ENCODE measurements at regions not wholly inside any gene's neighbourhood (a gene's known extent, or its start where the extent isn't known, plus 50 kb on each side); places are given as distances from the start of the nearest gene placed in this dataset.

DNA sequence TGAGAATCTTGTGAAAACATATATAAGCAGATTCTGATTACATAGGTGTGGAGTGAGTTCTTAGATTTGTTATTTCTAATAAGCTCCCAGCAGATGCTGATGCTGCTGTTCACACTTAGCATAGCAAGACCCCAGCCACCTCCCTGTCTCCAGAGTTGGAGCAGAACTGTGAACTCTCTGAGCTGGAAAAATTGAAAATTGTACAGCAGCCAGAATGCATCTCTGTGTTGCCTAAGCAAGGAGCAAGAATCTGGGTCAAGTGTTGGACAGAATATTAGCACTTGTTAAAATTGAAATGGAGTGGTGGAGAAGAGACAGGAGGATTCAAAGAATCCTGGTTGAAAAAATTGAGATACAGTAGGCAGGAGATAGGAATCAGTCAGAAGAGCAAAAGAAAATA lies 146.6 kb upstream of the FAM47C start:
- TF ChIP-seq, protein P1, sequence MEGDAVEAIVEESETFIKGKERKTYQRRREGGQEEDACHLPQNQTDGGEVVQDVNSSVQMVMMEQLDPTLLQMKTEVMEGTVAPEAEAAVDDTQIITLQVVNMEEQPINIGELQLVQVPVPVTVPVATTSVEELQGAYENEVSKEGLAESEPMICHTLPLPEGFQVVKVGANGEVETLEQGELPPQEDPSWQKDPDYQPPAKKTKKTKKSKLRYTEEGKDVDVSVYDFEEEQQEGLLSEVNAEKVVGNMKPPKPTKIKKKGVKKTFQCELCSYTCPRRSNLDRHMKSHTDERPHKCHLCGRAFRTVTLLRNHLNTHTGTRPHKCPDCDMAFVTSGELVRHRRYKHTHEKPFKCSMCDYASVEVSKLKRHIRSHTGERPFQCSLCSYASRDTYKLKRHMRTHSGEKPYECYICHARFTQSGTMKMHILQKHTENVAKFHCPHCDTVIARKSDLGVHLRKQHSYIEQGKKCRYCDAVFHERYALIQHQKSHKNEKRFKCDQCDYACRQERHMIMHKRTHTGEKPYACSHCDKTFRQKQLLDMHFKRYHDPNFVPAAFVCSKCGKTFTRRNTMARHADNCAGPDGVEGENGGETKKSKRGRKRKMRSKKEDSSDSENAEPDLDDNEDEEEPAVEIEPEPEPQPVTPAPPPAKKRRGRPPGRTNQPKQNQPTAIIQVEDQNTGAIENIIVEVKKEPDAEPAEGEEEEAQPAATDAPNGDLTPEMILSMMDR (conservative IDR thresholded peaks at IDR 0.05) = no peak
- no peak overlapping the region for H3K4me3 Mint-ChIP-seq
- no peaks in the 10 kb centered on the region for H3K27me3 ChIP-seq (ENCODE audit: control insufficient read depth, insufficient read depth, low read length, poor library complexity, severe bottlenecking)

DNA sequence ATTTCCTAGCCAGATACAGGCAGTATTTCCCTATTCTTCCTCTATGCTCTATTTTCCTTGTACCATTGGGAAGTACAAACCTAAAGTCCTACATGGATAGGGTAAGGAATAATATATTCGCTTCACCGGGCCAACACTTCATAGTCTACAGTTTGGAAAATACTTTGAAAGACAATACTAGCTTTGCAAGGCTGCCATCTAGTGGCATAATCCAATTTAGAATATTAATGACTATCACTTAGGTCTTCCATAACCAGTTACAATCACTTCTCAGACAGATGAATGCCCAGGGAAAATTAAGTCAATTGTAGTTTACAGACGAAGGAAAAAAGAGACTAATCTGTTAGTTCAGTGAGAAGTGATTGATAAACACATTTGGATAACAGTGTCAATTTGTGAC lies 141.0 kb upstream of the FAM47C start:
- no peak overlapping the region for H3K9ac ChIP-seq (ENCODE audit: extremely low read depth, low read length, poor library complexity, severe bottlenecking)
- Mint-ChIP-seq H3K9me3 (peaks cover 12% of the 10 kb centered on the region), H3K27ac (no peak overlapping the region), H3K36me3 (ENCODE audit: low read depth) (no peaks in the 10 kb centered on the region), H3K4me1 (no peaks in the 10 kb centered on the region), H3K4me3 (no peak overlapping the region), H3K27me3 (ENCODE audit: insufficient read depth) (no peaks in the 10 kb centered on the region)
- TF ChIP-seq, protein P1 (conservative IDR thresholded peaks at IDR 0.05) = peak; percentile 77
- no peaks in the 10 kb centered on the region for H3K4me1 ChIP-seq (ENCODE audit: control insufficient read depth, insufficient read depth, low read length)
- no peak for DNase-seq
- H3K36me3 ChIP-seq (ENCODE audit: control insufficient read depth, insufficient read depth, low read length) = no peaks in the 10 kb centered on the region
- no peak overlapping the region for H3K4me3 ChIP-seq (ENCODE audit: low read length)
- WGBS, 2 experiments (ENCODE audit: insufficient coverage in 1 of 2, insufficient read length in 1 of 2) = 0 to 52% methylated on average over 1 to 3 of the region's 3 CpGs
- H3K9me3 ChIP-seq (ENCODE audit: control insufficient read depth, low read length) = no peaks in the 10 kb centered on the region
- no peak overlapping the region for H3K27ac ChIP-seq (ENCODE audit: low read depth, low read length)
- H3K27me3 ChIP-seq (ENCODE audit: control insufficient read depth, insufficient read depth, low read length, poor library complexity, severe bottlenecking) = no peaks in the 10 kb centered on the region

More for the DNA sequence above, 146.6 kb upstream of the FAM47C start:
- no peak for DNase-seq
- Histone ChIP-seq H3K36me3 (ENCODE audit: control insufficient read depth, insufficient read depth, low read length) (no peaks in the 10 kb centered on the region), H3K4me3 (ENCODE audit: low read length) (no peak overlapping the region), H3K9me3 (ENCODE audit: control insufficient read depth, low read length) (no peaks in the 10 kb centered on the region), H3K27ac (ENCODE audit: low read depth, low read length) (no peak overlapping the region), H3K9ac (ENCODE audit: extremely low read depth, low read length, poor library complexity, severe bottlenecking) (no peak overlapping the region), H3K4me1 (ENCODE audit: control insufficient read depth, insufficient read depth, low read length) (no peaks in the 10 kb centered on the region)
- H3K36me3 Mint-ChIP-seq (ENCODE audit: low read depth) = no peaks in the 10 kb centered on the region
- H3K9me3 Mint-ChIP-seq = peaks cover 14% of the 10 kb centered on the region
- H3K27ac Mint-ChIP-seq = no peak overlapping the region
- H3K27me3 Mint-ChIP-seq (ENCODE audit: insufficient read depth) = no peaks in the 10 kb centered on the region
- peaks cover 6% of the 10 kb centered on the region for H3K4me1 Mint-ChIP-seq

DNA sequence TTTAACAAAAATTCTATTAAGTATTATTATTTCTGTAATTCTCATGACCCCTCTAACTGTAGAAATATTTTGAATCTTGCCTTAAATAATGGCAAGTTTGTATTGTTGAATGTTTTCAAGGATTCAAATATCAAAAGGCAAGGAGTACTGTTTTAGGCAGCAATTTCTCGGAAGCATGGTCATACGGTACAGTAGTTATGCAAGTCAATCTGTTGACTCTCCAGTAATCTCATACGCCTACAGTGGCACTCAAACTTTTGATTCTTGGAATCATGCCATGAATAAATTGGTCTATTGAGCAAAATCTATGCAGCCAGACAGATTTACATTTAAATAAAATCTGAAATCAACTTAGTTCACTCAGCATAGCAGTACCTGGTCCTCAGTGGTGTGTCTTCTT lies 139.6 kb upstream of the FAM47C start:
- no peaks in the 10 kb centered on the region for H3K27me3 ChIP-seq (ENCODE audit: control insufficient read depth, insufficient read depth, low read length, poor library complexity, severe bottlenecking)
- H3K4me3 ChIP-seq (ENCODE audit: low read length) = no peak overlapping the region
- no peak for DNase-seq
- Mint-ChIP-seq H3K4me1 (no peaks in the 10 kb centered on the region), H3K27ac (no peak overlapping the region), H3K4me3 (no peak overlapping the region), H3K36me3 (ENCODE audit: low read depth) (no peaks in the 10 kb centered on the region), H3K27me3 (ENCODE audit: insufficient read depth) (no peaks in the 10 kb centered on the region), H3K9me3 (peaks cover 12% of the 10 kb centered on the region)
- H3K36me3 ChIP-seq (ENCODE audit: control insufficient read depth, insufficient read depth, low read length) = no peaks in the 10 kb centered on the region
- TF ChIP-seq, protein P1 (conservative IDR thresholded peaks at IDR 0.05) = no peak
- no peak overlapping the region for H3K9ac ChIP-seq (ENCODE audit: extremely low read depth, low read length, poor library complexity, severe bottlenecking)
- H3K27ac ChIP-seq (ENCODE audit: low read depth, low read length) = no peak overlapping the region
- H3K4me1 ChIP-seq (ENCODE audit: control insufficient read depth, insufficient read depth, low read length) = no peaks in the 10 kb centered on the region
- no peaks in the 10 kb centered on the region for H3K9me3 ChIP-seq (ENCODE audit: control insufficient read depth, low read length)
- 77 to 95% methylated on average over 3 of the region's 3 CpGs for WGBS, 2 experiments (ENCODE audit: insufficient coverage in 1 of 2, insufficient read length in 1 of 2)

All from endodermal cell (in vitro differentiated cells).